ENCODE measurements at regions not wholly inside any gene's neighbourhood (a gene's known extent, or its start where the extent isn't known, plus 50 kb on each side); places are given as distances from the start of the nearest gene placed in this dataset.
"Not testable (repeated sequence)": the region's sequence is repeated elsewhere in the genome, so short reads cannot be mapped to it uniquely, and the experiment has no call there.

DNA sequence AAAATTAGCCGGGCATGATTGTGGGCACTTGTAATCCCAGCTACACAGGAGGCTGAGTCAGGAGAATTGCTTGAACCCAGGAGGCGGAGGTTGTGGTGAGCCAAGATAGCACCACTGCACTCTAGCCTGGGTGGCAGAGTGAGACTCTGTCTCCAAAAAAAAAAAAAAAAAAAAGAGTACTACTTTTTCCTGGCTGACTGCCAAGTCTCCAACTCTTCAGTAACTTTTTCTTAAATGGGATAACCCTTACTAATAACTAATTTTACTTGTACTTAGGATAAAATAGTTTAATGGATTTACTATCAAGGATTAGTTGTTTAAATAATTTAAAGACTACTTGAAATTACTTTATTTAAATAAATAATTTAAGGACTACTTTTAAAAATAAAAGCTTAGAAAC is 158.8 kb upstream of the CAND1 start:
- TF ChIP-seq POLR2A, CTCF (IDR thresholded peaks at IDR 0.05): not testable (repeated sequence)
